Kidney (tissue), 13 donors: ENCODE measurements at regions not wholly inside any gene's neighbourhood (a gene's known extent, or its start where the extent isn't known, plus 50 kb on each side); places are given as distances from the start of the nearest gene placed in this dataset.

Experiments
- DNase-seq, 5 donors: peaks; one replicate each; pipeline ENCODE4 v3.0.0-alpha.2; 2013 to 2020
- FAIRE-seq: peaks from 2 replicates; lab custom pipeline; 2012; peaks lifted over from hg19 to GRCh38; lab: Jason Lieb, UNC
- H3K27ac ChIP-seq, 2 donors: one replicate each; pipeline ENCODE4 v1.7.0; 2013; ENCODE audit warnings: low read depth in 2 of 2, low read length in 2 of 2, inconsistent platforms in 1 of 2
- H3K27me3 ChIP-seq: one replicate; pipeline ENCODE4 v1.7.1; 2013; ENCODE audit warnings: low read length, inconsistent platforms; ENCODE audit not compliant: control insufficient read depth, insufficient read depth
- H3K36me3 ChIP-seq, 3 donors: one replicate each; pipeline versions ENCODE4 v1.7.0 to v1.7.1; 2013; ENCODE audit warnings: low read length in 3 of 3, control low read depth in 1 of 3, inconsistent platforms in 1 of 3; ENCODE audit not compliant: insufficient read depth in 3 of 3, control insufficient read depth in 2 of 3
- H3K4me1 ChIP-seq, 3 donors: one replicate each; pipeline versions ENCODE4 v1.7.0 to v1.7.1; 2013; ENCODE audit warnings: low read length in 3 of 3, inconsistent platforms in 1 of 3, low read depth in 1 of 3; ENCODE audit not compliant: control insufficient read depth in 2 of 3, insufficient read depth in 2 of 3
- H3K4me3 ChIP-seq, 3 donors: one replicate each; pipeline versions ENCODE4 v1.7.0 to v1.8.1; 2013; ENCODE audit warnings: low read length in 3 of 3, control low read depth in 1 of 3, inconsistent platforms in 1 of 3
- H3K9ac ChIP-seq, 3 donors: one replicate each; pipeline versions ENCODE4 v1.7.0 to v1.7.1; 2013; ENCODE audit warnings: low read length in 3 of 3, control low read depth in 1 of 3, inconsistent platforms in 1 of 3
- H3K9me3 ChIP-seq, 3 donors: one replicate each; pipeline versions ENCODE4 v1.7.0 to v1.7.1; 2013; ENCODE audit warnings: low read length in 3 of 3, control low read depth in 1 of 3, inconsistent platforms in 1 of 3; ENCODE audit not compliant: control insufficient read depth in 2 of 3, insufficient read depth in 1 of 3
- CTCF ChIP-seq: IDR thresholded peaks from 3 replicates; pipeline ENCODE4 v1.5.1; 2012; ENCODE audit warnings: mild to moderate bottlenecking, moderate library complexity, borderline replicate concordance; ENCODE audit not compliant: insufficient read depth; ENCODE audit errors: extremely low read depth
- intact Hi-C: fragments of 100-400 bp; cut with DNase I; formaldehyde crosslinking; loops from one replicate; pipeline ENCODE4 v1.11.1; 2022
- donor health status: control.
- donor health status: control.
- donor health status: control.
- donor health status: control.
- donor health status: control.
- donor health status: DM: yes; HTN: yes; CAD: no.
- donor health status: Normal renal cell carcinoma (clear cell type).

GRCh38 chr3:44031387-44032380 lies 210.0 kb upstream of the TOPAZ1 start:
- Histone ChIP-seq H3K4me3 (no peak overlapping the region), H3K9ac (no peak overlapping the region), H3K36me3 (no peaks in the 10 kb centered on the region), H3K9me3 (no peaks in the 10 kb centered on the region), H3K4me1 (no peaks in the 10 kb centered on the region), H3K27ac (no peak overlapping the region), H3K27me3 (no peaks in the 10 kb centered on the region)
- no peak for DNase-seq
- intact Hi-C loops: no loop called here
- FAIRE-seq: no peak
- no peak for TF ChIP-seq CTCF

DNA sequence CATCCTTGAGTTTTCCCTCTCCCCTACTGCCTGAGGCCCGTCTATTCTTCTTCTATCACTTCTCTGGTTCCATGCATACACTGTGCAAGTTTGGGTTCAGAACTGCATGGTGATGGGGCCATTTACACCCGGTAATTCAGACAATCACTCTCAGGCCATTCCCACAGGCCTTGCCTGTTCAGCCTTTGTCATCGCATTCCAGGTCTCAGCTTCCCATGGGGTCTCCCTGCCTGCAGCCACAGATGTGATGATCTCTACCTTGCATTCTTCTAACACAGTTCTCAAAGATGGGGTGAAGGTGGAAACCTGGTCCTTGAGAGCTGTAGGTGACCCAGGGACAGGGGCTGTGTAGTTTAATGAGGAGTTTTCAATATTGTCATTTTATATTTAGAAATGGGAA lies 209.2 kb upstream of the TOPAZ1 start:
- no peak for FAIRE-seq

DNA sequence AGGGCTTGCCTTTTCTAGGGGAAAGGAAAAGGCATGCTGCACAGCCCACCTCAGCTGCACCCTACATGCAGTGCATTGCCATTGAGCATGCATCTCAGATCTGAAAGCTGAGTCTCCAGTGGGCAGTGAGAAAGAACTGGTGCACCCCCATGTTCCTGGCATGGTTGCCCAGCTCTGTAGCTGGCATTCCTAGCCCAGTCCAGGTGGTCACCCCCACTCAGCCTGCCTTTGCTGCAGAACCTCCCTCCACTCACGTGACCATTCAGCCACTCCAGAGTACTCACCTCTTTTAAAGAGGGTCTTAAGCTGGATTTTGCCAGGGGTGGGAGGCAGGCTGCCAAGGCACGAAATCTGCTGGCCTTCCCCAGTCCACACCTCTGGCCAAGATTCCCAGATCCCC lies 208.6 kb upstream of the TOPAZ1 start:
- DNase-seq (no peak), FAIRE-seq (no peak)
- TF ChIP-seq CTCF: no peak
- H3K36me3 ChIP-seq: no peaks in the 10 kb centered on the region
- no peak overlapping the region for H3K9ac ChIP-seq
- no peaks in the 10 kb centered on the region for H3K4me1 ChIP-seq
- no peaks in the 10 kb centered on the region for H3K27me3 ChIP-seq
- no peak overlapping the region for H3K27ac ChIP-seq
- no peaks in the 10 kb centered on the region for H3K9me3 ChIP-seq
- no peak overlapping the region for H3K4me3 ChIP-seq
- intact Hi-C loops: no loop called here

More for the DNA sequence above, 209.2 kb upstream of the TOPAZ1 start:
- no peaks in the 10 kb centered on the region for H3K27me3 ChIP-seq
- no peaks in the 10 kb centered on the region for H3K9me3 ChIP-seq
- intact Hi-C loops: no loop called here
- no peak overlapping the region for H3K9ac ChIP-seq
- no peak for DNase-seq
- no peaks in the 10 kb centered on the region for H3K4me1 ChIP-seq
- TF ChIP-seq CTCF: no peak
- no peak overlapping the region for H3K27ac ChIP-seq
- H3K4me3 ChIP-seq: no peak overlapping the region
- H3K36me3 ChIP-seq: no peaks in the 10 kb centered on the region
